SK-N-SH (cell line): ENCODE measurements at regions not wholly inside any gene's neighbourhood (a gene's known extent, or its start where the extent isn't known, plus 50 kb on each side); places are given as distances from the start of the nearest gene placed in this dataset.

Source experiments
- CTCF ChIA-PET: fragments of 300-600, 350-600 bp; formaldehyde crosslinking; extraction: SDS; loops from one replicate; lab custom pipeline; 2021; lab: Yijun Ruan, JAX
- POLR2A ChIA-PET: fragments of 350-600 bp; sonication (Branson Sonifier 250); formaldehyde crosslinking; extraction: SDS; loops from one replicate; lab custom pipeline; 2020; ENCODE audit warnings: antibody characterized with exemption, inconsistent platforms; lab: Yijun Ruan, JAX
- DNase-seq: peaks from one replicate; pipeline ENCODE4 v3.0.0; 2012
- H2AFZ ChIP-seq: fragments of 200-600 bp; sonication (generic); 2 replicates; pipeline ENCODE4 v1.8.1; 2016; ENCODE audit warnings: antibody characterized with exemption, mild to moderate bottlenecking, low read depth
- H3F3A ChIP-seq: fragments of 200-600 bp; sonication (generic); replicated peaks from 2 replicates; pipeline ENCODE3; 2016; ENCODE audit warnings: antibody characterized with exemption, mild to moderate bottlenecking; ENCODE audit not compliant: insufficient read depth
- H3K27ac ChIP-seq, 2 experiments: fragments of 200-500 bp in 1 of 2; fragments of 200-600 bp in 1 of 2; sonication (Bioruptor generic) in 1 of 2; sonication (generic), shearing (Covaris generic) in 1 of 2; 2 replicates each; pipeline versions ENCODE4 v1.5.1 to v1.6.1; 2014 to 2016; ENCODE audit warnings: low read depth in 2 of 2, inconsistent platforms in 1 of 2, low read length in 1 of 2, mild to moderate bottlenecking in 1 of 2, mixed read lengths in 1 of 2
- H3K27me3 ChIP-seq: fragments of 200-600 bp; sonication (generic), shearing (Covaris generic); 2 replicates; pipeline ENCODE4 v1.6.1; 2016; ENCODE audit warnings: mixed run types; ENCODE audit not compliant: insufficient read depth
- H3K36me3 ChIP-seq, 2 experiments: fragments of 200-500 bp in 1 of 2; fragments of 200-600 bp in 1 of 2; sonication (Bioruptor generic) in 1 of 2; sonication (generic) in 1 of 2; replicated peaks in 1 of 2; 2 replicates each; pipeline versions ENCODE3 to v1.5.1; 2014 to 2016; ENCODE audit warnings: low read length in 1 of 2, mild to moderate bottlenecking in 1 of 2; ENCODE audit not compliant: insufficient read depth in 2 of 2, control insufficient read depth in 1 of 2
- H3K4me1 ChIP-seq, 2 experiments: fragments of 200-500 bp in 1 of 2; fragments of 200-600 bp in 1 of 2; sonication (Bioruptor generic) in 1 of 2; sonication (generic), shearing (Covaris generic) in 1 of 2; 2 replicates each; pipeline versions ENCODE4 v1.5.1 to v1.6.1; 2014 to 2016; ENCODE audit warnings: low read depth in 1 of 2, low read length in 1 of 2, mixed run types in 1 of 2; ENCODE audit not compliant: insufficient read depth in 2 of 2, control insufficient read depth in 1 of 2
- H3K4me2 ChIP-seq: fragments of 200-600 bp; sonication (generic), shearing (Covaris generic); 2 replicates; pipeline ENCODE4 v1.6.1; 2017; ENCODE audit warnings: mixed run types
- H3K4me3 ChIP-seq, 2 experiments: fragments of 200-500 bp in 1 of 2; fragments of 200-600 bp in 1 of 2; sonication (Bioruptor generic) in 1 of 2; sonication (generic), shearing (Covaris generic) in 1 of 2; 2 replicates each; pipeline versions ENCODE4 v1.5.1 to v1.8.1; 2014 to 2016; ENCODE audit warnings: low read depth in 2 of 2, inconsistent platforms in 1 of 2, low read length in 1 of 2, mild to moderate bottlenecking in 1 of 2, mixed read lengths in 1 of 2, moderate library complexity in 1 of 2
- H3K79me2 ChIP-seq: fragments of 200-600 bp; sonication (generic); 2 replicates; pipeline ENCODE4 v1.8.1; 2017; ENCODE audit warnings: mild to moderate bottlenecking; ENCODE audit not compliant: insufficient read depth
- H3K9ac ChIP-seq: fragments of 200-600 bp; sonication (generic); 2 replicates; pipeline ENCODE4 v1.6.1; 2017; ENCODE audit warnings: mixed run types
- H3K9me2 ChIP-seq: fragments of 200-600 bp; sonication (generic); 2 replicates; pipeline ENCODE4 v1.6.1; 2017; ENCODE audit warnings: mixed run types
- H3K9me3 ChIP-seq: fragments of 200-600 bp; sonication (generic); 2 replicates; pipeline ENCODE4 v1.6.1; 2017; ENCODE audit warnings: mixed run types, mild to moderate bottlenecking, moderate library complexity
- H4K20me1 ChIP-seq: fragments of 200-600 bp; sonication (generic); 2 replicates; pipeline ENCODE4 v1.6.1; 2017; ENCODE audit warnings: mild to moderate bottlenecking, mixed run types; ENCODE audit not compliant: insufficient read depth
- CHD2 ChIP-seq: fragments of 150-350 bp; IDR thresholded peaks from 2 replicates; pipeline ENCODE4 v1.6.1; 2018; ENCODE audit warnings: low read length; ENCODE audit not compliant: partially characterized antibody
- EP300 ChIP-seq, 2 experiments: IDR thresholded peaks; 2 replicates each; pipeline versions ENCODE4 v1.4.0 to v1.6.1; 2012; ENCODE audit warnings: borderline replicate concordance in 1 of 2, low read depth in 1 of 2, low read length in 1 of 2
- GATA2 ChIP-seq: sonication (generic); formaldehyde crosslinking; IDR thresholded peaks from 2 replicates; pipeline ENCODE4 v1.5.0; 2020; ENCODE audit warnings: mild to moderate bottlenecking, missing genetic modification reagents
- JUND ChIP-seq: IDR thresholded peaks from 2 replicates; pipeline ENCODE4 v1.4.0; 2012
- POLR2AphosphoS5 ChIP-seq: IDR thresholded peaks from 2 replicates; pipeline ENCODE4 v1.6.1; 2012; ENCODE audit warnings: low read depth, low read length
- RAD21 ChIP-seq: IDR thresholded peaks from 2 replicates; pipeline ENCODE4 v1.6.1; 2012; ENCODE audit warnings: mild to moderate bottlenecking, low read length
- RCOR1 ChIP-seq: fragments of 150-350 bp; IDR thresholded peaks from 2 replicates; pipeline ENCODE4 v1.6.1; 2017; ENCODE audit warnings: antibody characterized with exemption, low read length
- REST ChIP-seq: IDR thresholded peaks from 2 replicates; pipeline ENCODE4 v1.6.1; 2012; ENCODE audit warnings: mild to moderate bottlenecking, low read depth, low read length, moderate library complexity
- RFX5 ChIP-seq: IDR thresholded peaks from 2 replicates; pipeline ENCODE4 v1.6.1; 2012; ENCODE audit warnings: mild to moderate bottlenecking, improper control_type of control experiment, low read length
- RXRA ChIP-seq: IDR thresholded peaks from 2 replicates; pipeline ENCODE4 v1.4.0; 2012; ENCODE audit warnings: low read depth, mild to moderate bottlenecking, borderline replicate concordance
- SIN3A ChIP-seq: IDR thresholded peaks from 2 replicates; pipeline ENCODE4 v1.6.1; 2012; ENCODE audit warnings: low read depth, mild to moderate bottlenecking, low read length, moderate library complexity, borderline replicate concordance
- SMC3 ChIP-seq: IDR thresholded peaks from 2 replicates; pipeline ENCODE4 v1.6.1; 2012; ENCODE audit warnings: low read depth, low read length, improper control_type of control experiment
- TCF12 ChIP-seq: IDR thresholded peaks from 2 replicates; pipeline ENCODE4 v1.4.0; 2012
- TEAD4 ChIP-seq: IDR thresholded peaks from 2 replicates; pipeline ENCODE4 v1.4.0; 2012; ENCODE audit warnings: mild to moderate bottlenecking, borderline replicate concordance; ENCODE audit not compliant: insufficient read depth
- YY1 ChIP-seq: IDR thresholded peaks from 2 replicates; pipeline ENCODE4 v1.4.0; 2012; ENCODE audit warnings: low read depth, mild to moderate bottlenecking
- WGBS: methylation state at CpG from one replicate; pipeline ENCODE4 v1.1.6; 2017; ENCODE audit warnings: low lambda C conversion rate; 5-methylcytosine and 5-hydroxymethylcytosine counted together
- TF ChIP-seq, protein P1 (sequence below): fragments of 150-350 bp; IDR thresholded peaks from 2 replicates; pipeline ENCODE4 v1.6.1; 2017; ENCODE audit warnings: antibody characterized with exemption, low read length, low read depth, borderline replicate concordance
- TF ChIP-seq, protein P2 (sequence below): IDR thresholded peaks from 2 replicates; pipeline ENCODE4 v1.4.0; 2012; ENCODE audit warnings: low read depth
- TF ChIP-seq, protein P3 (sequence below): fragments of 150-350 bp; IDR thresholded peaks from 2 replicates; pipeline ENCODE4 v1.6.1; 2016; ENCODE audit warnings: mild to moderate bottlenecking, low read depth, low read length

- H3F3A ChIP-seq = no peaks in the 10 kb centered on the region
- no peaks in the 10 kb centered on the region for H3K36me3 ChIP-seq
- no peaks in the 10 kb centered on the region for H3K9me2 ChIP-seq
- no peak for DNase-seq
- H3K4me2 ChIP-seq = no peak overlapping the region
- H3K27ac ChIP-seq = no peak overlapping the region
- H4K20me1 ChIP-seq = no peaks in the 10 kb centered on the region
- no peaks in the 10 kb centered on the region for H3K9me3 ChIP-seq
- no peak overlapping the region for H3K9ac ChIP-seq
- TF ChIP-seq CHD2 (no peak), TEAD4 (no peak), REST (no peak), RFX5 (no peak), RXRA (no peak), JUND (no peak), RAD21 (no peak), YY1 (no peak), TCF12 (no peak), EP300 (IDR thresholded peaks at IDR 0.05; ENCODE audit: borderline replicate concordance in 1 of 2, low read depth in 1 of 2, low read length in 1 of 2) (no peak), SMC3 (no peak), SIN3A (no peak), GATA2 (no peak), RCOR1 (no peak), POLR2AphosphoS5 (no peak)
- TF ChIP-seq, protein P1, sequence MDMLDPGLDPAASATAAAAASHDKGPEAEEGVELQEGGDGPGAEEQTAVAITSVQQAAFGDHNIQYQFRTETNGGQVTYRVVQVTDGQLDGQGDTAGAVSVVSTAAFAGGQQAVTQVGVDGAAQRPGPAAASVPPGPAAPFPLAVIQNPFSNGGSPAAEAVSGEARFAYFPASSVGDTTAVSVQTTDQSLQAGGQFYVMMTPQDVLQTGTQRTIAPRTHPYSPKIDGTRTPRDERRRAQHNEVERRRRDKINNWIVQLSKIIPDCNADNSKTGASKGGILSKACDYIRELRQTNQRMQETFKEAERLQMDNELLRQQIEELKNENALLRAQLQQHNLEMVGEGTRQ = no peak
- TF ChIP-seq, protein P2, sequence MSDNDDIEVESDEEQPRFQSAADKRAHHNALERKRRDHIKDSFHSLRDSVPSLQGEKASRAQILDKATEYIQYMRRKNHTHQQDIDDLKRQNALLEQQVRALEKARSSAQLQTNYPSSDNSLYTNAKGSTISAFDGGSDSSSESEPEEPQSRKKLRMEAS = no peak
- TF ChIP-seq, protein P3, sequence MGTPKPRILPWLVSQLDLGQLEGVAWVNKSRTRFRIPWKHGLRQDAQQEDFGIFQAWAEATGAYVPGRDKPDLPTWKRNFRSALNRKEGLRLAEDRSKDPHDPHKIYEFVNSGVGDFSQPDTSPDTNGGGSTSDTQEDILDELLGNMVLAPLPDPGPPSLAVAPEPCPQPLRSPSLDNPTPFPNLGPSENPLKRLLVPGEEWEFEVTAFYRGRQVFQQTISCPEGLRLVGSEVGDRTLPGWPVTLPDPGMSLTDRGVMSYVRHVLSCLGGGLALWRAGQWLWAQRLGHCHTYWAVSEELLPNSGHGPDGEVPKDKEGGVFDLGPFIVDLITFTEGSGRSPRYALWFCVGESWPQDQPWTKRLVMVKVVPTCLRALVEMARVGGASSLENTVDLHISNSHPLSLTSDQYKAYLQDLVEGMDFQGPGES = no peak
- H3K27me3 ChIP-seq = no peaks in the 10 kb centered on the region
- 71% methylated on average over 10 of the region's 10 CpGs for WGBS
- H3K4me1 ChIP-seq = no peaks in the 10 kb centered on the region
- ChIA-PET POLR2A (no interaction called here), CTCF (interaction anchor here (1.5 kb wide), 1 partner anchor 177 kb away, joined by 3 read pairs; no protein-coding TSS in a partner anchor)
- H2AFZ ChIP-seq = no peak overlapping the region
- H3K79me2 ChIP-seq = no peaks in the 10 kb centered on the region
- H3K4me3 ChIP-seq = no peak overlapping the region
These were observed 167.8 kb upstream of the LHX5 start for GRCh38 chr12:113639474-113639873.
